VCaP (cell line): ENCODE measurements at regions not wholly inside any gene's neighbourhood (a gene's known extent, or its start where the extent isn't known, plus 50 kb on each side); places are given as distances from the start of the nearest gene placed in this dataset.

Experiments
- H3K27ac ChIP-seq: fragments of 450-650 bp; 2 replicates; pipeline ENCODE4 v1.5.1; 2017
- CTCF ChIP-seq: fragments of 450-650 bp; conservative IDR thresholded peaks from 2 replicates; pipeline ENCODE4 v1.5.1; 2017; ENCODE audit warnings: mild to moderate bottlenecking, moderate library complexity

- no peak for TF ChIP-seq CTCF
- no peak overlapping the region for H3K27ac ChIP-seq
These were observed 666.6 kb downstream of the SEMA5A start for GRCh38 chr5:8879248-8879647.

GRCh38 chr5:8884029-8884428 lies 661.8 kb downstream of the SEMA5A start:
- H3K27ac ChIP-seq, result no peak overlapping the region
- no peak for TF ChIP-seq CTCF

GRCh38 chr5:8892926-8893325 lies 652.9 kb downstream of the SEMA5A start:
- H3K27ac ChIP-seq, result no peak overlapping the region
- no peak for TF ChIP-seq CTCF

GRCh38 chr5:8894031-8894430 lies 651.8 kb downstream of the SEMA5A start:
- TF ChIP-seq CTCF, result no peak

GRCh38 chr5:8895062-8895461 lies 650.8 kb downstream of the SEMA5A start:
- TF ChIP-seq CTCF, result no peak
- H3K27ac ChIP-seq, result no peak overlapping the region

More at GRCh38 chr5:8894031-8894430, 651.8 kb downstream of the SEMA5A start:
- H3K27ac ChIP-seq, result no peak overlapping the region

GRCh38 chr5:8895599-8895998 lies 650.3 kb downstream of the SEMA5A start:
- no peak overlapping the region for H3K27ac ChIP-seq
- no peak for TF ChIP-seq CTCF

GRCh38 chr5:8897316-8897715 lies 648.6 kb downstream of the SEMA5A start:
- no peak for TF ChIP-seq CTCF
- no peak overlapping the region for H3K27ac ChIP-seq

GRCh38 chr5:8905021-8905420 lies 640.9 kb downstream of the SEMA5A start:
- TF ChIP-seq CTCF, result no peak
- no peak overlapping the region for H3K27ac ChIP-seq
